A549 (cell line): ENCODE measurements at regions not wholly inside any gene's neighbourhood (a gene's known extent, or its start where the extent isn't known, plus 50 kb on each side); places are given as distances from the start of the nearest gene placed in this dataset.

Source experiments
- ATAC-seq, 2 experiments: fragments of 200-7000 bp in 1 of 2; fragments of >200 bp in 1 of 2; cut with Nextera tagmentation in 1 of 2; cut with Tn5 transposase in 1 of 2; 3 replicates each; pipeline versions ENCODE4 v1.8.0 to v1.9.1; 2018 to 2020; ENCODE audit warnings: mild to moderate bottlenecking in 1 of 2, moderate library complexity in 1 of 2
- CTCF ChIA-PET: fragments of 300-600 bp; sonication (Branson Sonifier 250); formaldehyde crosslinking; extraction: SDS; loops from one replicate; lab custom pipeline; 2021; ENCODE audit warnings: antibody characterized with exemption, inconsistent platforms; lab: Yijun Ruan, JAX
- POLR2A ChIA-PET: fragments of 350-600 bp; formaldehyde crosslinking; extraction: SDS; loops from one replicate; lab custom pipeline; 2021; ENCODE audit warnings: antibody characterized with exemption, inconsistent platforms; lab: Yijun Ruan, JAX
- DNase-seq, 2 experiments: peaks; one replicate each; pipeline versions ENCODE4 v3.0.0 to v3.0.0-alpha.2; 2011 to 2016; ENCODE audit warnings: low read depth in 1 of 2, low spot score in 1 of 2
- FAIRE-seq: peaks from 2 replicates; lab custom pipeline; 2011; peaks lifted over from hg19 to GRCh38; lab: Jason Lieb, UNC
- H3K27ac ChIP-seq, 2 experiments: fragments of >200 bp; sonication (Bioruptor Twin); formaldehyde crosslinking; 3 replicates each; pipeline ENCODE4 v1.5.1; 2016 to 2017
- H3K4me1 ChIP-seq: fragments of >200 bp; sonication (Bioruptor Twin); formaldehyde crosslinking; 3 replicates; pipeline ENCODE4 v1.6.1; 2016
- H3K4me2 ChIP-seq: fragments of >200 bp; sonication (Bioruptor Twin); formaldehyde crosslinking; 3 replicates; pipeline ENCODE4 v1.6.1; 2016
- H3K4me3 ChIP-seq: fragments of >200 bp; sonication (Bioruptor Twin); formaldehyde crosslinking; 3 replicates; pipeline ENCODE4 v1.5.1; 2016
- H3K9me3 ChIP-seq: fragments of >200 bp; sonication (Bioruptor Twin); formaldehyde crosslinking; 3 replicates; pipeline ENCODE4 v1.6.1; 2016
- BHLHE40 ChIP-seq: IDR thresholded peaks from 2 replicates; pipeline ENCODE4 v1.6.1; 2012; ENCODE audit warnings: low read depth, low read length, inconsistent platforms
- CBX8 ChIP-seq: fragments of 200-600 bp; sonication (generic); IDR thresholded peaks from 2 replicates; pipeline ENCODE4 v1.6.1; 2016
- CEBPB ChIP-seq, 2 experiments: fragments of >200 bp in 1 of 2; sonication (Bioruptor Twin) in 1 of 2; formaldehyde crosslinking in 1 of 2; IDR thresholded peaks; 2 replicates each; pipeline ENCODE4 v1.6.1; 2012 to 2016
- CHD4 ChIP-seq: fragments of 200-600 bp; sonication (generic); IDR thresholded peaks from 2 replicates; pipeline ENCODE4 v1.6.1; 2016; ENCODE audit warnings: antibody characterized with exemption, mild to moderate bottlenecking, borderline replicate concordance
- EHF ChIP-seq: fragments of 250-450 bp; sonication (Bioruptor Pico); IDR thresholded peaks from 2 replicates; pipeline ENCODE4 v1.5.0; 2020; ENCODE audit warnings: mild to moderate bottlenecking
- ESRRA ChIP-seq: fragments of 150-350 bp; IDR thresholded peaks from 2 replicates; pipeline ENCODE4 v1.6.1; 2014; ENCODE audit warnings: mild to moderate bottlenecking, low read length, borderline replicate concordance
- FOSB ChIP-seq: fragments of 250-450 bp; sonication (Bioruptor Pico); IDR thresholded peaks from 2 replicates; pipeline ENCODE4 v1.5.0; 2020; ENCODE audit warnings: mild to moderate bottlenecking, moderate library complexity
- GATA3 ChIP-seq: IDR thresholded peaks from 2 replicates; pipeline ENCODE4 v1.6.1; 2012; ENCODE audit warnings: borderline replicate concordance
- HDAC2 ChIP-seq: fragments of 200-600 bp; sonication (generic); IDR thresholded peaks from 2 replicates; pipeline ENCODE4 v1.6.1; 2016
- HEYL ChIP-seq: fragments of 250-450 bp; sonication (Bioruptor Pico); IDR thresholded peaks from 2 replicates; pipeline ENCODE4 v1.8.0; 2021; ENCODE audit warnings: mild to moderate bottlenecking, moderate library complexity
- KDM1A ChIP-seq: fragments of 200-600 bp; sonication (generic); IDR thresholded peaks from 2 replicates; pipeline ENCODE4 v1.6.1; 2016; ENCODE audit warnings: low read depth, mild to moderate bottlenecking
- NPAS2 ChIP-seq: fragments of 250-450 bp; sonication (Bioruptor Pico); IDR thresholded peaks from 2 replicates; pipeline ENCODE4 v1.8.0; 2022; ENCODE audit warnings: mild to moderate bottlenecking, moderate library complexity, borderline replicate concordance
- NR3C1 ChIP-seq: fragments of >200 bp; sonication (Bioruptor Twin); formaldehyde crosslinking; IDR thresholded peaks from 3 replicates; pipeline ENCODE4 v1.6.1; 2017
- PHF8 ChIP-seq: fragments of 200-600 bp; sonication (generic); IDR thresholded peaks from 2 replicates; pipeline ENCODE4 v1.6.1; 2016; ENCODE audit warnings: low read depth, mild to moderate bottlenecking, antibody characterized with exemption, moderate library complexity, borderline replicate concordance
- POLR2A ChIP-seq: IDR thresholded peaks from 2 replicates; pipeline ENCODE4 v1.6.1; 2012; ENCODE audit warnings: mild to moderate bottlenecking, low read length
- RAD21 ChIP-seq, 2 experiments: fragments of >200 bp in 1 of 2; sonication (Bioruptor Twin) in 1 of 2; formaldehyde crosslinking in 1 of 2; IDR thresholded peaks in 1 of 2; conservative IDR thresholded peaks in 1 of 2; 2 replicates in 1 of 2; 3 replicates in 1 of 2; pipeline ENCODE4 v1.6.1; 2012 to 2018; ENCODE audit warnings: inconsistent platforms in 1 of 2
- RARB ChIP-seq: fragments of 250-450 bp; sonication (Bioruptor Pico); IDR thresholded peaks from 2 replicates; pipeline ENCODE4 v1.8.0; 2021; ENCODE audit warnings: mild to moderate bottlenecking, moderate library complexity
- RFX5 ChIP-seq: fragments of 450-650 bp; IDR thresholded peaks from 2 replicates; pipeline ENCODE4 v1.7.1; 2014; ENCODE audit warnings: antibody characterized with exemption, mild to moderate bottlenecking, moderate library complexity
- SMC3 ChIP-seq: fragments of >200 bp; sonication (Bioruptor Twin); formaldehyde crosslinking; IDR thresholded peaks from 3 replicates; pipeline ENCODE4 v1.6.1; 2018; ENCODE audit warnings: inconsistent platforms
- SREBF2 ChIP-seq: fragments of 450-650 bp; IDR thresholded peaks from 2 replicates; pipeline ENCODE4 v1.6.1; 2014; ENCODE audit warnings: mild to moderate bottlenecking, moderate library complexity
- ZC3H11A ChIP-seq: fragments of 450-650 bp; IDR thresholded peaks from 2 replicates; pipeline ENCODE4 v1.6.1; 2014; ENCODE audit warnings: antibody characterized with exemption, mild to moderate bottlenecking
- ZFP36 ChIP-seq: fragments of 450-650 bp; IDR thresholded peaks from 2 replicates; pipeline ENCODE4 v1.6.1; 2014; ENCODE audit warnings: borderline replicate concordance; ENCODE audit not compliant: partially characterized antibody
- ZNF302 ChIP-seq: fragments of 250-450 bp; sonication (Bioruptor Pico); IDR thresholded peaks from 2 replicates; pipeline ENCODE4 v1.9.0; 2021; ENCODE audit warnings: inconsistent platforms, mild to moderate bottlenecking, moderate library complexity
- WGBS: methylation state at CpG from one replicate; pipeline ENCODE4 v1.1.6; 2017; ENCODE audit errors: missing lambda C conversion rate; 5-methylcytosine and 5-hydroxymethylcytosine counted together
- TF ChIP-seq, protein P1 (sequence below): fragments of 200-600 bp; sonication (generic); IDR thresholded peaks from 2 replicates; pipeline ENCODE4 v1.6.1; 2016; ENCODE audit warnings: antibody characterized with exemption, mild to moderate bottlenecking, moderate library complexity
- TF ChIP-seq, protein P2 (sequence below): fragments of >200 bp; sonication (Bioruptor Twin); formaldehyde crosslinking; IDR thresholded peaks from 2 replicates; pipeline ENCODE4 v1.6.1; 2016
- TF ChIP-seq, protein P3 (sequence below): fragments of 450-650 bp; IDR thresholded peaks from 2 replicates; pipeline ENCODE4 v1.6.1; 2014; ENCODE audit warnings: antibody characterized with exemption

DNA sequence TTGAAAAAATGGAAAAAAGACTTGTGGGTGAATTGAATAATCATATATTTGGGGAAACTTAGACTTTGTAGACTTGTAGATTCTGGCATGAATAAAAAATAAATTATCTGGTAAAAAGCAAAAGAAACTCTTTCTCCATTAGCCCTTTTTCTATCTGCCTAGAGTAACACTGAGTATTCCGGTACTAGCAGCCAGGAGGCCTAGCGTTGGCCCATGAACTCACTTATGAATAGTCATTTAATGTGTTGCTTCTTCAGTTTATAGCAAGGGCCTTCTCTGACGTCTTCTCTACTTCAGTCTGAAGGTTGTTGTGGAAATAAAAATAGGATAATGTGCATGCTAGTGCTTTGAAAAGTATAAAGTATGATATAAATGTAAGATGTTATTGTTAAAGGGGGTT, 851.2 kb upstream of the NR2F2 start:
- WGBS, result 42% methylated on average over 3 of the region's 3 CpGs
- H3K4me2 ChIP-seq, result no peak overlapping the region
- H3K4me1 ChIP-seq, result no peaks in the 10 kb centered on the region
- ChIA-PET POLR2A (no interaction called here), CTCF (no interaction called here)
- no peak overlapping the region for H3K27ac ChIP-seq
- no peak for DNase-seq
- H3K4me3 ChIP-seq, result no peak overlapping the region
- ATAC-seq, result no peak
- TF ChIP-seq, protein P1, sequence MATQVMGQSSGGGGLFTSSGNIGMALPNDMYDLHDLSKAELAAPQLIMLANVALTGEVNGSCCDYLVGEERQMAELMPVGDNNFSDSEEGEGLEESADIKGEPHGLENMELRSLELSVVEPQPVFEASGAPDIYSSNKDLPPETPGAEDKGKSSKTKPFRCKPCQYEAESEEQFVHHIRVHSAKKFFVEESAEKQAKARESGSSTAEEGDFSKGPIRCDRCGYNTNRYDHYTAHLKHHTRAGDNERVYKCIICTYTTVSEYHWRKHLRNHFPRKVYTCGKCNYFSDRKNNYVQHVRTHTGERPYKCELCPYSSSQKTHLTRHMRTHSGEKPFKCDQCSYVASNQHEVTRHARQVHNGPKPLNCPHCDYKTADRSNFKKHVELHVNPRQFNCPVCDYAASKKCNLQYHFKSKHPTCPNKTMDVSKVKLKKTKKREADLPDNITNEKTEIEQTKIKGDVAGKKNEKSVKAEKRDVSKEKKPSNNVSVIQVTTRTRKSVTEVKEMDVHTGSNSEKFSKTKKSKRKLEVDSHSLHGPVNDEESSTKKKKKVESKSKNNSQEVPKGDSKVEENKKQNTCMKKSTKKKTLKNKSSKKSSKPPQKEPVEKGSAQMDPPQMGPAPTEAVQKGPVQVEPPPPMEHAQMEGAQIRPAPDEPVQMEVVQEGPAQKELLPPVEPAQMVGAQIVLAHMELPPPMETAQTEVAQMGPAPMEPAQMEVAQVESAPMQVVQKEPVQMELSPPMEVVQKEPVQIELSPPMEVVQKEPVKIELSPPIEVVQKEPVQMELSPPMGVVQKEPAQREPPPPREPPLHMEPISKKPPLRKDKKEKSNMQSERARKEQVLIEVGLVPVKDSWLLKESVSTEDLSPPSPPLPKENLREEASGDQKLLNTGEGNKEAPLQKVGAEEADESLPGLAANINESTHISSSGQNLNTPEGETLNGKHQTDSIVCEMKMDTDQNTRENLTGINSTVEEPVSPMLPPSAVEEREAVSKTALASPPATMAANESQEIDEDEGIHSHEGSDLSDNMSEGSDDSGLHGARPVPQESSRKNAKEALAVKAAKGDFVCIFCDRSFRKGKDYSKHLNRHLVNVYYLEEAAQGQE, result no peak
- TF ChIP-seq BHLHE40 (no peak), CEBPB (IDR thresholded peaks at IDR 0.05) (no peak), CBX8 (no peak), KDM1A (no peak)
- TF ChIP-seq, all 56 proteins: peak for 0
- no peak for FAIRE-seq
- H3K9me3 ChIP-seq, result no peaks in the 10 kb centered on the region

DNA sequence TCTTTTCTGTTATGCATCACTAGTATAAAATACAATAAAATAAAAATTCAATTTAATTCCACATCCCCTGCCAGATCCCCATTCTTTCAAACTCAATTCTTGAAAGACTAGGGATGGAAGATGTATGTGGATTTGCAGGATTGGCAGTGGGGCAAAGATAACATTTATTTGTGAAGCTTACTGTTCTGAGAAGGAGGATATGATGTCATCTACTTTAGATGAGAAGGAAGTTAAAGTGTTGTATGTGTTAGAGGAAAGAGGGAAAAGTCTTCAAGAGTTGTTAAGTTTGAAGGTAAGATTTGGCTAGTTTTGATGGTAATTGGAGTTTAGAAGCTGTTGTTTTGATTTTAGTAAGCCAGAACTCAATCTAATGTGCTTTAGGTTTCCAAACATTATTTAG, 845.1 kb upstream of the NR2F2 start:
- H3K4me2 ChIP-seq, result no peak overlapping the region
- no peak overlapping the region for H3K27ac ChIP-seq
- ATAC-seq, result no peak
- no peak for FAIRE-seq
- ChIA-PET CTCF (no interaction called here), POLR2A (no interaction called here)
- no peak for DNase-seq
- no peaks in the 10 kb centered on the region for H3K9me3 ChIP-seq
- no peaks in the 10 kb centered on the region for H3K4me1 ChIP-seq
- no peak overlapping the region for H3K4me3 ChIP-seq
- TF ChIP-seq GATA3, result no peak
- TF ChIP-seq EHF, result no peak

DNA sequence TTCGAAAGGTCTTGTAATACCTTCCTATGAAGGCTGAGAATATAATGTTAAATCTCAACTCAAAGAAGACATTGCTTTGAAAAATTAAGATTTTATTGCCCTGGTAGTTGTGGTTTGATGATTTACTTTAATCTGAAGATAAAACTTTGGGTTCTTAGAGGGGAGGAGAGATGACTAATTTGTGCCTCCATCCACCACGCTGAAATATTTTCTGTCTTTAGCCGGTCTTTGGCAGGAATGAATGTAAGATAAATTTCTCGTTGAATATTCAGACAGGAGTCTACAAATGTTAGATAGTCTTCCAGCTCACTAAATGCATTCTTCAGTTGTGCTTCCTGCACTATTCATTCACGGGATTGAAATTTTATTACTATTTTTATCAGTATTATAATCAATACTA, 844.3 kb upstream of the NR2F2 start:
- FAIRE-seq (no peak), DNase-seq (no peak)
- WGBS, result 25% methylated on average over 5 of the region's 5 CpGs
- H3K27ac ChIP-seq, result no peak overlapping the region
- CTCF ChIA-PET, result interaction anchor here (0.7 kb wide), 1 partner anchor 32 kb away, joined by 3 read pairs; no protein-coding TSS in a partner anchor
- no peak overlapping the region for H3K4me3 ChIP-seq
- H3K4me1 ChIP-seq, result no peaks in the 10 kb centered on the region
- TF ChIP-seq RARB (CRISPR knock-in tag) (no peak), RFX5 (no peak), HEYL (no peak), CHD4 (no peak), PHF8 (no peak), EHF (no peak)
- TF ChIP-seq, protein P2, sequence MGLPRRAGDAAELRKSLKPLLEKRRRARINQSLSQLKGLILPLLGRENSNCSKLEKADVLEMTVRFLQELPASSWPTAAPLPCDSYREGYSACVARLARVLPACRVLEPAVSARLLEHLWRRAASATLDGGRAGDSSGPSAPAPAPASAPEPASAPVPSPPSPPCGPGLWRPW, result no peak
- TF ChIP-seq, all 56 proteins: peak for 0
- ATAC-seq, result no peak
- H3K4me2 ChIP-seq, result no peak overlapping the region
- POLR2A ChIA-PET, result no interaction called here
- no peaks in the 10 kb centered on the region for H3K9me3 ChIP-seq

DNA sequence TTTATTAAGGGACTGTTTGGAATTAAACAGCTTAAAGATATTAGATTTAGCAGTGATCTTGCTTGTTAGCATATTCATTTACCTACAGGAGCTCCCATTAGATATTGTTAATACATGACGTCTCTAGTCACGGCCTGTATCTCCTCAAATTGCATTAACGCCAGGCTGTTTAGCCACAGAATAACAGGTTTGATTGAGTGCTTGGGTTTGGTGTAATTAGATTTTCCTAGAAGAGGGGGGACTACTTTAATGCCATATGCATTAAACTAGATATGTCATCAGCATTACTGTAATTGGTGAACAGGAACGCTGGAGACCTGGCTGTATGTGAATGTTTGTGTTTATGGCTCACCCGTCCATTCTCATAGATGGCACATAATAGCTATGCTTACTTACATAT, 841.4 kb upstream of the NR2F2 start:
- POLR2A ChIA-PET, result no interaction called here
- WGBS, result 56% methylated on average over 5 of the region's 5 CpGs
- FAIRE-seq, result no peak
- TF ChIP-seq ZFP36 (no peak), ESRRA (no peak), POLR2A (no peak), HDAC2 (no peak), EHF (no peak), RAD21 (conservative IDR thresholded peaks at IDR 0.05 in 1 of 2, IDR thresholded peaks at IDR 0.05 in 1 of 2) (no peak), ZNF302 (no peak), BHLHE40 (no peak), NR3C1 (no peak), NPAS2 (CRISPR knock-in tag) (no peak), GATA3 (no peak), FOSB (CRISPR knock-in tag) (no peak), CBX8 (no peak), ZC3H11A (no peak), SMC3 (no peak), SREBF2 (no peak)
- TF ChIP-seq, protein P3, sequence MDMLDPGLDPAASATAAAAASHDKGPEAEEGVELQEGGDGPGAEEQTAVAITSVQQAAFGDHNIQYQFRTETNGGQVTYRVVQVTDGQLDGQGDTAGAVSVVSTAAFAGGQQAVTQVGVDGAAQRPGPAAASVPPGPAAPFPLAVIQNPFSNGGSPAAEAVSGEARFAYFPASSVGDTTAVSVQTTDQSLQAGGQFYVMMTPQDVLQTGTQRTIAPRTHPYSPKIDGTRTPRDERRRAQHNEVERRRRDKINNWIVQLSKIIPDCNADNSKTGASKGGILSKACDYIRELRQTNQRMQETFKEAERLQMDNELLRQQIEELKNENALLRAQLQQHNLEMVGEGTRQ, result no peak
- TF ChIP-seq, all 56 proteins: peak for 0
- CTCF ChIA-PET, result no interaction called here
- Histone ChIP-seq H3K4me3 (no peak overlapping the region), H3K9me3 (no peaks in the 10 kb centered on the region), H3K27ac (no peak overlapping the region), H3K4me1 (no peaks in the 10 kb centered on the region), H3K4me2 (no peak overlapping the region)
- ATAC-seq, result no peak
- DNase-seq, result no peak
